ENCODE measurements at regions not wholly inside any gene's neighbourhood (a gene's known extent, or its start where the extent isn't known, plus 50 kb on each side); places are given as distances from the start of the nearest gene placed in this dataset.

GRCh38 chr15:25512957-25513356, 74.1 kb upstream of the UBE3A start:
- no peaks in the 10 kb centered on the region for H3K9me2 ChIP-seq (replicated peaks; ENCODE audit: insufficient read depth, low read length)
- H3K9me3 ChIP-seq (ENCODE audit: insufficient read depth, low read length), result no peaks in the 10 kb centered on the region
- no peak overlapping the region for H3K4me3 ChIP-seq (ENCODE audit: insufficient read depth, low read length, poor library complexity, severe bottlenecking)
- no peaks in the 10 kb centered on the region for H3K36me3 ChIP-seq (ENCODE audit: low read length)
- no peaks in the 10 kb centered on the region for H3K79me2 ChIP-seq (ENCODE audit: insufficient read depth, low read length)
- H3K27me3 ChIP-seq (ENCODE audit: low read length), result no peaks in the 10 kb centered on the region
- H2AFZ ChIP-seq (ENCODE audit: low read depth, low read length, severe bottlenecking), result no peak overlapping the region
- H4K20me1 ChIP-seq (ENCODE audit: low read depth, low read length), result no peaks in the 10 kb centered on the region
- H3K9ac ChIP-seq (ENCODE audit: low read length), result no peak overlapping the region
- no peak overlapping the region for H3K4me2 ChIP-seq (ENCODE audit: low read depth, low read length, poor library complexity, severe bottlenecking)
- H3F3A ChIP-seq (ENCODE audit: insufficient read depth), result no peaks in the 10 kb centered on the region
- TF ChIP-seq CTCF (IDR thresholded peaks at IDR 0.05; ENCODE audit: insufficient read depth, low read length, poor library complexity, severe bottlenecking) (no peak), EZH2phosphoT487 (conservative IDR thresholded peaks at IDR 0.05; ENCODE audit: low read length) (no peak)
- H3K27ac ChIP-seq (ENCODE audit: low read depth, low read length), result no peak overlapping the region

GRCh38 chr15:25510146-25510545, 71.3 kb upstream of the UBE3A start:
- TF ChIP-seq CTCF (IDR thresholded peaks at IDR 0.05; ENCODE audit: insufficient read depth, low read length, poor library complexity, severe bottlenecking) (no peak), EZH2phosphoT487 (conservative IDR thresholded peaks at IDR 0.05; ENCODE audit: low read length) (no peak)
- Histone ChIP-seq H3K9ac (ENCODE audit: low read length) (no peak overlapping the region), H3K4me2 (ENCODE audit: low read depth, low read length, poor library complexity, severe bottlenecking) (no peak overlapping the region), H3K27me3 (ENCODE audit: low read length) (no peaks in the 10 kb centered on the region), H3K9me2 (replicated peaks; ENCODE audit: insufficient read depth, low read length) (no peaks in the 10 kb centered on the region), H3K27ac (ENCODE audit: low read depth, low read length) (no peak overlapping the region), H3K9me3 (ENCODE audit: insufficient read depth, low read length) (no peaks in the 10 kb centered on the region), H4K20me1 (ENCODE audit: low read depth, low read length) (no peaks in the 10 kb centered on the region), H3K36me3 (ENCODE audit: low read length) (no peaks in the 10 kb centered on the region), H3K4me3 (ENCODE audit: insufficient read depth, low read length, poor library complexity, severe bottlenecking) (no peak overlapping the region), H3F3A (ENCODE audit: insufficient read depth) (no peaks in the 10 kb centered on the region), H2AFZ (ENCODE audit: low read depth, low read length, severe bottlenecking) (no peak overlapping the region), H3K79me2 (ENCODE audit: insufficient read depth, low read length) (no peaks in the 10 kb centered on the region)

- no peak overlapping the region for H3K27ac ChIP-seq (ENCODE audit: low read depth, low read length)
- H3K9ac ChIP-seq (ENCODE audit: low read length), result no peak overlapping the region
- no peaks in the 10 kb centered on the region for H3K9me2 ChIP-seq (replicated peaks; ENCODE audit: insufficient read depth, low read length)
- no peak overlapping the region for H3K4me2 ChIP-seq (ENCODE audit: low read depth, low read length, poor library complexity, severe bottlenecking)
- no peak overlapping the region for H2AFZ ChIP-seq (ENCODE audit: low read depth, low read length, severe bottlenecking)
- no peaks in the 10 kb centered on the region for H3K36me3 ChIP-seq (ENCODE audit: low read length)
- no peaks in the 10 kb centered on the region for H3K27me3 ChIP-seq (ENCODE audit: low read length)
- TF ChIP-seq EZH2phosphoT487 (conservative IDR thresholded peaks at IDR 0.05; ENCODE audit: low read length), result no peak
- no peak for TF ChIP-seq CTCF (IDR thresholded peaks at IDR 0.05; ENCODE audit: insufficient read depth, low read length, poor library complexity, severe bottlenecking)
- H3F3A ChIP-seq (ENCODE audit: insufficient read depth), result no peaks in the 10 kb centered on the region
- no peaks in the 10 kb centered on the region for H3K79me2 ChIP-seq (ENCODE audit: insufficient read depth, low read length)
- no peaks in the 10 kb centered on the region for H4K20me1 ChIP-seq (ENCODE audit: low read depth, low read length)
- H3K4me3 ChIP-seq (ENCODE audit: insufficient read depth, low read length, poor library complexity, severe bottlenecking), result no peak overlapping the region
- H3K9me3 ChIP-seq (ENCODE audit: insufficient read depth, low read length), result no peaks in the 10 kb centered on the region
Measured at GRCh38 chr15:25509703-25510102, 70.9 kb upstream of the UBE3A start.

Data from SU-DHL-6 (cell line).